GM18861 (cell line): ENCODE measurements at regions not wholly inside any gene's neighbourhood (a gene's known extent, or its start where the extent isn't known, plus 50 kb on each side); places are given as distances from the start of the nearest gene placed in this dataset.
"Not testable (repeated sequence)": the region's sequence is repeated elsewhere in the genome, so short reads cannot be mapped to it uniquely, and the experiment has no call there.

Experiments
- ATAC-seq: cut with Tn5 transposase; IDR thresholded peaks from one replicate; pipeline ENCODE4 v1.9.1; 2021; ENCODE audit not compliant: unreplicated experiment

- no peak for ATAC-seq
Observed at GRCh38 chr9:18261181-18261580, 212.8 kb upstream of the ADAMTSL1 start.

GRCh38 chr9:18263377-18263776 lies 210.6 kb upstream of the ADAMTSL1 start:
- no peak for ATAC-seq

GRCh38 chr9:18268381-18268780 lies 205.6 kb upstream of the ADAMTSL1 start:
- no peak for ATAC-seq

- no peak for ATAC-seq
Observed at GRCh38 chr9:18269561-18269960, 204.4 kb upstream of the ADAMTSL1 start.

- ATAC-seq, result no peak
Observed at GRCh38 chr9:18274693-18275092, 199.3 kb upstream of the ADAMTSL1 start.

GRCh38 chr9:18275313-18275990 lies 198.5 kb upstream of the ADAMTSL1 start:
- no peak for ATAC-seq

GRCh38 chr9:18281291-18281690 lies 192.7 kb upstream of the ADAMTSL1 start:
- no peak for ATAC-seq

- no peak for ATAC-seq
Observed at GRCh38 chr9:18294229-18294628, 179.7 kb upstream of the ADAMTSL1 start.

GRCh38 chr9:18296702-18297055 lies 177.3 kb upstream of the ADAMTSL1 start:
- no peak for ATAC-seq

GRCh38 chr9:18297056-18297841 lies 176.7 kb upstream of the ADAMTSL1 start:
- no peak for ATAC-seq

GRCh38 chr9:18299449-18299848 lies 174.5 kb upstream of the ADAMTSL1 start:
- ATAC-seq, result no peak

- ATAC-seq, result not testable (repeated sequence)
Observed at GRCh38 chr9:18305167-18305806, 168.7 kb upstream of the ADAMTSL1 start.

GRCh38 chr9:18314316-18314715 lies 159.6 kb upstream of the ADAMTSL1 start:
- ATAC-seq, result no peak

GRCh38 chr9:18317896-18318295 lies 156.1 kb upstream of the ADAMTSL1 start:
- no peak for ATAC-seq

GRCh38 chr9:18319918-18320445 lies 154.0 kb upstream of the ADAMTSL1 start:
- ATAC-seq, result no peak

GRCh38 chr9:18324928-18325745 lies 148.8 kb upstream of the ADAMTSL1 start:
- no peak for ATAC-seq

GRCh38 chr9:18325746-18326011 lies 148.3 kb upstream of the ADAMTSL1 start:
- ATAC-seq, result not testable (repeated sequence)

- ATAC-seq, result no peak
Observed at GRCh38 chr9:18327121-18327520, 146.8 kb upstream of the ADAMTSL1 start.

GRCh38 chr9:18330401-18331309 lies 143.3 kb upstream of the ADAMTSL1 start:
- ATAC-seq, result no peak

- no peak for ATAC-seq
Observed at GRCh38 chr9:18331310-18331684, 142.7 kb upstream of the ADAMTSL1 start.
